Hepatocyte (in vitro differentiated cells): ENCODE measurements at regions not wholly inside any gene's neighbourhood (a gene's known extent, or its start where the extent isn't known, plus 50 kb on each side); places are given as distances from the start of the nearest gene placed in this dataset.

Experiments used
- DNase-seq: peaks from one replicate; pipeline ENCODE4 v3.0.0-alpha.2; 2016; ENCODE audit warnings: low spot score
- H2AFZ ChIP-seq: fragments of 200-600 bp; sonication (generic); 2 replicates; pipeline ENCODE4 v1.6.0; 2016; ENCODE audit warnings: antibody characterized with exemption, mild to moderate bottlenecking
- H3K27ac ChIP-seq: fragments of 200-600 bp; sonication (generic); 2 replicates; pipeline ENCODE4 v1.5.1; 2016; ENCODE audit warnings: mild to moderate bottlenecking
- H3K27me3 ChIP-seq: fragments of 200-600 bp; sonication (generic); 2 replicates; pipeline ENCODE4 v1.6.1; 2016
- H3K36me3 ChIP-seq: fragments of 200-600 bp; sonication (generic); replicated peaks from 2 replicates; pipeline ENCODE4 v1.5.1; 2016; ENCODE audit warnings: low read depth; ENCODE audit not compliant: insufficient read depth
- H3K4me1 ChIP-seq: fragments of 200-600 bp; sonication (generic); 2 replicates; pipeline ENCODE4 v1.5.1; 2016; ENCODE audit warnings: mild to moderate bottlenecking, moderate library complexity; ENCODE audit not compliant: insufficient read depth
- H3K4me2 ChIP-seq: fragments of 200-600 bp; sonication (generic); 2 replicates; pipeline ENCODE4 v1.6.0; 2016
- H3K4me3 ChIP-seq: fragments of 200-600 bp; sonication (generic); 2 replicates; pipeline ENCODE4 v1.5.1; 2016; ENCODE audit warnings: mild to moderate bottlenecking
- H3K79me2 ChIP-seq: fragments of 200-600 bp; sonication (generic); 2 replicates; pipeline ENCODE4 v1.6.0; 2017; ENCODE audit warnings: mild to moderate bottlenecking
- H3K9me2 ChIP-seq: fragments of 200-600 bp; sonication (generic); replicated peaks from 2 replicates; pipeline ENCODE4 v1.6.0; 2017; ENCODE audit warnings: mild to moderate bottlenecking; ENCODE audit not compliant: insufficient read depth
- H3K9me3 ChIP-seq: fragments of 200-600 bp; sonication (generic); 2 replicates; pipeline ENCODE4 v1.5.1; 2016; ENCODE audit warnings: low read depth, mild to moderate bottlenecking
- H4K20me1 ChIP-seq: fragments of 200-600 bp; sonication (generic); 2 replicates; pipeline ENCODE4 v1.6.0; 2016; ENCODE audit warnings: mild to moderate bottlenecking; ENCODE audit not compliant: insufficient read depth, poor library complexity, severe bottlenecking
- CTCF ChIP-seq: fragments of 200-600 bp; sonication (generic); IDR thresholded peaks from 2 replicates; pipeline ENCODE4 v1.5.1; 2016; ENCODE audit warnings: antibody characterized with exemption, mild to moderate bottlenecking; ENCODE audit not compliant: poor library complexity
- EZH2 ChIP-seq: fragments of 200-600 bp; sonication (generic); IDR thresholded peaks from 2 replicates; pipeline ENCODE4 v1.6.1; 2016; ENCODE audit warnings: antibody characterized with exemption, mild to moderate bottlenecking, borderline replicate concordance
- EZH2phosphoT487 ChIP-seq: fragments of 200-600 bp; sonication (generic); IDR thresholded peaks from one replicate; pipeline ENCODE4 v1.6.1; 2018; ENCODE audit warnings: antibody characterized with exemption, mild to moderate bottlenecking, low read depth, moderate library complexity; ENCODE audit not compliant: unreplicated experiment, severe bottlenecking
- WGBS: methylation state at CpG from one replicate; pipeline ENCODE4 v1.1.6; 2016; ENCODE audit warnings: low lambda C conversion rate; ENCODE audit errors: missing lambda C conversion rate; 5-methylcytosine and 5-hydroxymethylcytosine counted together

GRCh38 chr18:39319141-39319540 is 1753.5 kb upstream of the CELF4 start:
- Histone ChIP-seq H3K9me3 (no peaks in the 10 kb centered on the region), H3K79me2 (no peaks in the 10 kb centered on the region), H3K4me3 (no peak overlapping the region), H3K36me3 (no peaks in the 10 kb centered on the region), H3K27me3 (no peaks in the 10 kb centered on the region), H3K4me1 (no peaks in the 10 kb centered on the region), H3K27ac (no peak overlapping the region), H2AFZ (no peak overlapping the region), H4K20me1 (no peaks in the 10 kb centered on the region), H3K4me2 (no peak overlapping the region), H3K9me2 (no peaks in the 10 kb centered on the region)
- TF ChIP-seq EZH2 (no peak), CTCF (no peak), EZH2phosphoT487 (no peak)
- no peak for DNase-seq

- Histone ChIP-seq H3K27ac (no peak overlapping the region), H3K9me3 (no peaks in the 10 kb centered on the region), H4K20me1 (no peaks in the 10 kb centered on the region), H2AFZ (no peak overlapping the region), H3K4me2 (no peak overlapping the region), H3K27me3 (no peaks in the 10 kb centered on the region), H3K4me3 (no peak overlapping the region), H3K4me1 (no peaks in the 10 kb centered on the region), H3K36me3 (no peaks in the 10 kb centered on the region), H3K9me2 (no peaks in the 10 kb centered on the region), H3K79me2 (no peaks in the 10 kb centered on the region)
- WGBS, result 73% methylated on average over 2 of the region's 2 CpGs
- TF ChIP-seq CTCF (no peak), EZH2phosphoT487 (no peak), EZH2 (no peak)
- no peak for DNase-seq
Measured at GRCh38 chr18:39318462-39318861, 1752.9 kb upstream of the CELF4 start.

GRCh38 chr18:39318008-39318407 is 1752.4 kb upstream of the CELF4 start:
- TF ChIP-seq EZH2 (no peak), EZH2phosphoT487 (no peak), CTCF (no peak)
- no peak overlapping the region for H3K27ac ChIP-seq

GRCh38 chr18:39314595-39314994 is 1749.0 kb upstream of the CELF4 start:
- Histone ChIP-seq H3K27me3 (no peaks in the 10 kb centered on the region), H3K27ac (no peak overlapping the region), H3K9me2 (no peaks in the 10 kb centered on the region), H3K9me3 (no peaks in the 10 kb centered on the region), H3K4me1 (no peaks in the 10 kb centered on the region), H4K20me1 (no peaks in the 10 kb centered on the region), H3K36me3 (no peaks in the 10 kb centered on the region), H3K4me3 (no peak overlapping the region), H2AFZ (no peak overlapping the region), H3K4me2 (no peak overlapping the region), H3K79me2 (no peaks in the 10 kb centered on the region)
- TF ChIP-seq EZH2 (no peak), CTCF (no peak), EZH2phosphoT487 (no peak)
- 65% methylated on average over 2 of the region's 2 CpGs for WGBS
- DNase-seq, result no peak

More at GRCh38 chr18:39318008-39318407, 1752.4 kb upstream of the CELF4 start:
- H3K9me2 ChIP-seq, result no peaks in the 10 kb centered on the region
- no peaks in the 10 kb centered on the region for H3K9me3 ChIP-seq
- H3K4me3 ChIP-seq, result no peak overlapping the region
- H2AFZ ChIP-seq, result no peak overlapping the region
- H3K36me3 ChIP-seq, result no peaks in the 10 kb centered on the region
- no peak for DNase-seq
- no peaks in the 10 kb centered on the region for H4K20me1 ChIP-seq
- H3K79me2 ChIP-seq, result no peaks in the 10 kb centered on the region
- 90% methylated on average over 3 of the region's 3 CpGs for WGBS
- H3K4me2 ChIP-seq, result no peak overlapping the region
- no peaks in the 10 kb centered on the region for H3K4me1 ChIP-seq
- no peaks in the 10 kb centered on the region for H3K27me3 ChIP-seq
